Left ventricle myocardium inferior (tissue), 1 donor: ENCODE measurements at regions not wholly inside any gene's neighbourhood (a gene's known extent, or its start where the extent isn't known, plus 50 kb on each side); places are given as distances from the start of the nearest gene placed in this dataset.

Experiments used
- DNase-seq: peaks from one replicate; pipeline ENCODE4 v3.0.0-alpha.2; 2020
- H3K27ac ChIP-seq: fragments of 200-600 bp; replicated peaks from 2 replicates; pipeline ENCODE4 v1.8.0; 2021
- H3K27me3 ChIP-seq: fragments of 200-600 bp; 2 replicates; pipeline ENCODE4 v1.8.0; 2021; ENCODE audit warnings: low read depth
- H3K36me3 ChIP-seq: fragments of 200-600 bp; 2 replicates; pipeline ENCODE4 v1.8.0; 2021
- H3K4me1 ChIP-seq: fragments of 200-600 bp; 2 replicates; pipeline ENCODE4 v1.8.0; 2021
- H3K4me3 ChIP-seq: fragments of 200-600 bp; 2 replicates; pipeline ENCODE4 v1.8.0; 2021; ENCODE audit warnings: mild to moderate bottlenecking, moderate library complexity
- H3K9me3 ChIP-seq: fragments of 200-600 bp; replicated peaks from 2 replicates; pipeline ENCODE4 v1.8.0; 2021
- intact Hi-C: fragments of 100-400 bp; cut with micrococcal nuclease; formaldehyde crosslinking; loops from one replicate; pipeline ENCODE4 v1.11.0; 2022
- TF ChIP-seq, protein P1 (sequence below): fragments of 200-600 bp; IDR thresholded peaks from 2 replicates; pipeline ENCODE4 v1.8.0; 2021; ENCODE audit warnings: antibody characterized with exemption, mild to moderate bottlenecking, borderline replicate concordance
- donor health status: DM: no; HTN: yes; CAD: no; lungs with severe emphysema.

DNA sequence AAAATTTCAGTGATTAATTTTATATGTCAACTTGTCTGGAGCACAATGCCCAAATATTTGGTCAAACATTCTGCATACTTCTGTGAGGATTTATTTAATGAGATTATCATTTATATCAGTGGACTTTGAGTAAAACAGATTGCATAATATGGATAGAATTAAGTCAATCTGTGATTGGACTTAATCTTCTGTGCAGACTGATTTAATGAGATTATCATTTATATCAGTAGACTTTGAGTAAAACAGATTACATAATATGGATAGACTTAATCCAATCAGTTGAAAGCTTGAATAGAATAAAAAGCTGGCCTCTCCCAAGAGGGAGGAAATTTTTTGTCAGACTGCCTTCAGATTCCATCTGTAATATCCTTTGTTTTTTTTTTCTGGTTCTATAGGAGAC is 1413.2 kb downstream of the LRFN5 start:
- Histone ChIP-seq H3K36me3 (no peaks in the 10 kb centered on the region), H3K27ac (no peak overlapping the region), H3K9me3 (peaks cover 20% of the 10 kb centered on the region), H3K4me1 (no peaks in the 10 kb centered on the region), H3K27me3 (no peaks in the 10 kb centered on the region), H3K4me3 (no peak overlapping the region)
- TF ChIP-seq, protein P1, sequence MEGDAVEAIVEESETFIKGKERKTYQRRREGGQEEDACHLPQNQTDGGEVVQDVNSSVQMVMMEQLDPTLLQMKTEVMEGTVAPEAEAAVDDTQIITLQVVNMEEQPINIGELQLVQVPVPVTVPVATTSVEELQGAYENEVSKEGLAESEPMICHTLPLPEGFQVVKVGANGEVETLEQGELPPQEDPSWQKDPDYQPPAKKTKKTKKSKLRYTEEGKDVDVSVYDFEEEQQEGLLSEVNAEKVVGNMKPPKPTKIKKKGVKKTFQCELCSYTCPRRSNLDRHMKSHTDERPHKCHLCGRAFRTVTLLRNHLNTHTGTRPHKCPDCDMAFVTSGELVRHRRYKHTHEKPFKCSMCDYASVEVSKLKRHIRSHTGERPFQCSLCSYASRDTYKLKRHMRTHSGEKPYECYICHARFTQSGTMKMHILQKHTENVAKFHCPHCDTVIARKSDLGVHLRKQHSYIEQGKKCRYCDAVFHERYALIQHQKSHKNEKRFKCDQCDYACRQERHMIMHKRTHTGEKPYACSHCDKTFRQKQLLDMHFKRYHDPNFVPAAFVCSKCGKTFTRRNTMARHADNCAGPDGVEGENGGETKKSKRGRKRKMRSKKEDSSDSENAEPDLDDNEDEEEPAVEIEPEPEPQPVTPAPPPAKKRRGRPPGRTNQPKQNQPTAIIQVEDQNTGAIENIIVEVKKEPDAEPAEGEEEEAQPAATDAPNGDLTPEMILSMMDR = no peak
- intact Hi-C loops = no loop called here
- DNase-seq = no peak

DNA sequence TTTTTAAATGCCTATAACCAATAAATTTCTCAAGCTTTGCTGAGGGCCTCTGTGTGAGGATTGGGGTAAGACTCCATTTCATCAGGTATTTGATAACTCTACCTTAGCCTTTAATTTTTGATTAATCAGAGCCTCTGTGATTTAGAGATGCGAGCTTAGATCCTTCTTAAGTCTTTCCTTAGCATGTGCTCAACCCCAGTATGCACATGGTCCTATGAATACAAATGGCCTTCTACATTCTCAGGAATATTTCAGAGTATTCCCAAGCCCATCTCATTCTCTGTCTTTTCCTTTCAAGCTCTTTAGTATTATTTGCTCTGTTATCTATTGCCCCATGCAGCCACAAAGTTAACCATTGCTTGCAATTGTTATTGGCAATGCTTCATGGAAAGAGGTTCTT is 1407.7 kb downstream of the LRFN5 start:
- Histone ChIP-seq H3K4me3 (no peak overlapping the region), H3K4me1 (no peaks in the 10 kb centered on the region), H3K27ac (no peak overlapping the region), H3K27me3 (no peaks in the 10 kb centered on the region), H3K36me3 (no peaks in the 10 kb centered on the region), H3K9me3 (peaks cover 60% of the 10 kb centered on the region)
- TF ChIP-seq, protein P1 = no peak
- DNase-seq = no peak
- intact Hi-C loops = no loop called here

DNA sequence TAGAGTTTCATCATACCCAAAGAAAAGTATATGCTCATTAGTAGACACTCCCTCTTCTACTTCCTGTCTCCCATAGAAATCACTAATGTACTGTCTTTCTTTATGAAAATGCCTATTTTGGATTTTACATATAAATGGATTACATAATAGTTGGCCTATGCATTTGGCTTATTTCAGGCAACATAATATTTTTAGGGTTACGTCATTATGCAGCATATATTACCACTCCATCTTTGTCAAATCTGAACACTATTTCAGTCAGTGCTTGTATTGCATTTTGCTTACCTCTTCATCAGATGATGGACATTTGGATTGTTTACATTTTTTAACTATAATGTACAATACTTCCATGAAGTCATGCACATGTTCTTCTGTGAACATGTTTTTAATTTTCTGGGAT is 1406.1 kb downstream of the LRFN5 start:
- no peak for DNase-seq
- H3K4me3 ChIP-seq = no peak overlapping the region
- no peaks in the 10 kb centered on the region for H3K27me3 ChIP-seq
- H3K36me3 ChIP-seq = no peaks in the 10 kb centered on the region
- intact Hi-C loops = no loop called here
- TF ChIP-seq, protein P1 = no peak
- H3K4me1 ChIP-seq = no peaks in the 10 kb centered on the region
- no peak overlapping the region for H3K27ac ChIP-seq
- H3K9me3 ChIP-seq = peaks cover 75% of the 10 kb centered on the region

DNA sequence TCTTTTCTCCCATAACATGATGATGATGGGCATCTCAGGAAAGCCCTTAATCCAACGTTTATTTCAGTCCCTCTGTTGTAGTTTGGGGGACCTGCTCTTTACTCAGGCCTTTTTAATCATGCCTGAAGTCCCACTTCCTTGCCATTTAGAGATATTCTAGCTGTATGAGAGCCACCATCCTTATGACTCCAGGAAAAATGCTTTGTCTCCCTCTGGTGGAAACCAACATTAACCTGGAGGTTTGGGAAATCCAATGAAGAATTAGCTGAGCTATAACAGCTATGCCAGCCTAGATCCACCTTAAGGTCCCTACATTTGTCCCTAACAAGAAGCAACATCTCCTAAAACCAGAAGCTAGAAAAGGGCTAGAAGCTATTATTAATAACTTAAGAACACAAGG is 1399.1 kb downstream of the LRFN5 start:
- peaks cover 92% of the 10 kb centered on the region for H3K9me3 ChIP-seq
- H3K27ac ChIP-seq = no peak overlapping the region
- H3K4me1 ChIP-seq = no peaks in the 10 kb centered on the region
- no peaks in the 10 kb centered on the region for H3K27me3 ChIP-seq
- DNase-seq = no peak
- intact Hi-C loops = no loop called here
- no peaks in the 10 kb centered on the region for H3K36me3 ChIP-seq
- H3K4me3 ChIP-seq = no peak overlapping the region
- TF ChIP-seq, protein P1 = no peak

DNA sequence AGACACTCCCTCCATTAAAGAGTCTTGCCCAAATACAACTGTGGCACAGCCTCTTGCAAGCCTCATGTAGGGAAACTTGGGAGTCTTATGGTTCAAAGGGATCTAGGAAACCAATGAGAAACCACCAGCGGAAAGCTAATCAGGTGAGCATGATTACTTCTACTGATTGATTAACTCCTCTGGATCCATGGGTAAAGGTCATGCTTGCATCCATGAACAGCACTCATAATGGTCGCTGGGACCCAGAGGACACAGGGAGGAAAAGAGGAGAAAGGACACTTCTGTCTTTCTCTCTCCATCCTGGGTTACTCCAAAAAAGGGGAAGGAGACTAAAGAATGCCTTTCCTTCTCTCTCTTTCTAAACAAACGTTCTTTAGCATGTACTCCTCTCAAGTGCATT is 1397.2 kb downstream of the LRFN5 start:
- no peaks in the 10 kb centered on the region for H3K36me3 ChIP-seq
- no peak overlapping the region for H3K4me3 ChIP-seq
- H3K27me3 ChIP-seq = no peaks in the 10 kb centered on the region
- no peaks in the 10 kb centered on the region for H3K4me1 ChIP-seq
- H3K9me3 ChIP-seq = peaks cover 86% of the 10 kb centered on the region
- no peak overlapping the region for H3K27ac ChIP-seq
- no peak for DNase-seq
- intact Hi-C loops = no loop called here
- TF ChIP-seq, protein P1 = no peak

DNA sequence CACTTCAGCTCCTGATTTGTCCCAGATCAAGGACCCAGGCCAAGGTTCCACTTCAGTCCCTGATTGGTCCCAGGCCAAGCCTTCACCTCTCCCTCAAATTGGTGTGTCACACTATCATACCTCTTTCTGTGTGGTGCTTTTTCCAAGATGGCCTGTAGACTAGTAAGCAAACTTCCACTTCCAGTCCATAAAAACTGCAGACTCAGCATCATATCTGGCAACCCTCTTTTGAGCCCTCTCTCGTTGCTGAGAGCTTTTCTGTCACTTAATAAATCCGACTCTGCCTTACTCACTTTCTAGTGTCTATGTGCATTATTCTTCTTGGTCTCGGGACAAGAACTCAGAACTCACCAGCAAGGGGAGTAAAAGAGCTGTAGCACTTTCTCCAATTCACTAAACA is 1395.1 kb downstream of the LRFN5 start:
- no peaks in the 10 kb centered on the region for H3K27me3 ChIP-seq
- no peaks in the 10 kb centered on the region for H3K36me3 ChIP-seq
- no peak overlapping the region for H3K27ac ChIP-seq
- DNase-seq = no peak
- TF ChIP-seq, protein P1 = no peak
- H3K4me1 ChIP-seq = no peaks in the 10 kb centered on the region
- intact Hi-C loops = no loop called here
- H3K4me3 ChIP-seq = no peak overlapping the region
- peaks cover 67% of the 10 kb centered on the region for H3K9me3 ChIP-seq
